ENCODE measurements at regions not wholly inside any gene's neighbourhood (a gene's known extent, or its start where the extent isn't known, plus 50 kb on each side); places are given as distances from the start of the nearest gene placed in this dataset.

DNA sequence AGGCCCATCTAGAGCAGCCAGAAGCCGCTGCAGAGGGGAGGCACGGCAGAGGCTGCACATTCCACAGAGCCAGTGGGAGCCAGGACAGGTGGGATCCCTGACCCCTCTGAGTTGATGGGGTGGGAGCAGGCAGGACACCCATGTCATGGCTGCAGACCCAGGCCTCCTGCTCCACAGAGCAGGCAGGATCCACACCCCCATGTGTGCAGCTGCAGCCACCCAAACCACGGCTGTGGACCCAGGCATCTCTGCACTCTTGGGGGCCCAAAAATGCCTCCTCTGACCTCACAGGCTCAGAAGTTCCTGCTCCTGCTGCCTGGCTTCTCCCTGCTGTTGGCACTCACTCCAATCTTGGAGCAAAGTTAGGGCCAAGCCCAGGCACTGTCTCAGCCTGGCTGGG lies 112.3 kb upstream of the TMEM18 start:
- DNase-seq (ENCODE audit: low read depth in 2 of 2): no peak

DNA sequence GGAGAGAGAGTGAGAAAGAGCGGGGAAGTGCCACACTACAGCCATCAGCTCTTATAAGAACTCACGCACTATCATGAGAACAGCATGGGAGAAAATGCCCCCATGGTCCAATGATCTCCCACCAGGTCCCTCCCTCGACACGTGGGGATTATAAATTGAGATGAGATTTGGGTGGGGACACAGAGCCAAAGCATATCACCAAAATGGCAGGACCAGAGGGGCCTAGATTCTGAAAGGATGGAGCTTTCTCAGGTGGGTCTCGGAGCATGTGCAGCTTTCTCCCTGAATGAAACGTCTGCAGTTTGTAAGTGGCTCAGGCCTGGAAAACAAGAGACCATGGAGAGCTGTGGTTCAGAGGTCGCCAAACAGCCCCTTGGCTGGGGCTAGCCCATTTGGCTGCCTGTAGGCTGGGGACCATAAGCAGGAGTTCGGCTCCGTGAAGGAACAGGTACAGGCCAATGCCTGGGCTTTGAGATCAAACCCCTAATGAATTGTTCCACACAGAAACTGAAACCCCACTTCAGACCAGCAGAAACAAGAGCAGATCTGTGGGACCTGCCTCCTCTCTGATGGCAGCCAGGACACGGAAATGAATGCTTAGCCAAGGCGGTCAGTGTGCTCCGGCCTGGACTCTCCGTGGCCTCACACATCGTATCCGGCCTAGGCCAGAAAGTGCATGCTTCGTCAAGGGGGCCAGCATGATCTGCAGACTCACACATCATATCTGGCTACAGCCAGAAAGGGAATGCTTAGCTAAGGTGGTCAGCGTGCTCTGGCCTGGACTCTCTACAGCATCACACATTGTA lies 111.2 kb upstream of the TMEM18 start:
- no peak for DNase-seq (ENCODE audit: low read depth in 2 of 2)

DNA sequence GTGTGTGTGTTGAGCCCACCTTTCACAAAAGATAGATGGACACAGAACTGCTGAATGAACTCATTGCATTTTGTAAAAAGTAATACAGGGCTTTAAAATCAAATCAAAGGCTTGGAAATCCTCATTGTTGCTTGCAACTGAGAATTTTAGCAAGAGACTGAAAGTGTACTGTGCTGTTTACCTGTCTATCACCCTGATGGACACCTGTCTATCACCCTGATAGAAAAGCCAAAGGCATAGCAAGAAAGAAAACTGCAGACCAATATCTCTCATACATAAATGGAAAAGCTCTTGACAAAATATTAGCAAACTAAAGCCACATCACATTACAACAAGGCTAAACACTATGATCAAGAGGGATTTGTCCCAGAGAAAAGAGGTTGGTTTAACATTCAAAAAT lies 107.5 kb upstream of the TMEM18 start:
- no peak for DNase-seq (ENCODE audit: low read depth in 2 of 2)

DNA sequence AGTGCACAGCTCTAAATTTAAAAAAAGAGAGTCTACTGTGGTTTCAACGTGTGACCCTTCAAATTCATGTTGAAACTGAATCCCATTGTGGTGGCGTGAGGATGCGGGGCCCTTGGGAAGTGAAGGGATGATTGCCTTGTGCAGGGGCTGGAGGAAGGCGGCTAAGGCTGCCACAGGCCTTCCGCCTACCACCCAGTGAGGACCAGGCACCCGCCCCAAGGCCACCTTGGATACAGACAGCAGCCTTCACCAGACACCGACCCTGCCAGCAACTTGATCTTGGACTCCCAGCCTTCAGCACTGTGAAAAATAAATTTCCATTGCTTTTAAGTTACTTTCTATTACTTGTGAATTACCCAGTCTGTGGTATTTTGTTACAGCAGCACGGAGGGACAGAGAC lies 103.4 kb upstream of the TMEM18 start:
- DNase-seq (ENCODE audit: low read depth in 2 of 2): no peak

DNA sequence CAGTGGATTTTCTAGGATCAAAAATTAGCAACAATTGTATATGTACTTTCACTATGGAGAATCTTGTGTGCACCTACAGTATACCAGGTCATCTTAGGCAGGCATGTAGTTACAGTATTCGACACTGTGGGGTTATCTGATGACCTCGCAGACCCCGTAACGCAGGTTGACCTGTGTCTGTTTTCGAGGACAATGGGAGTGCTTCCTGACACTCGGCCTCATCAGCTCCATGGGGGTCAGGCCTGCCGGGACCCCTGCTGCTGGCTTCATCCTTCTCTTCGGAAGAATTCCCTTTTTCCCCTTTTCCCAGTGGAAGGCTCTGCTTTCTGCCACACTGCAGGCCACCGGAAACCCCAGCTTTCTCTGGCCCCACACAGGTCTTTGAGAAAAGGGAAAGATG lies 102.8 kb upstream of the TMEM18 start:
- DNase-seq (ENCODE audit: low read depth in 2 of 2): no peak

DNA sequence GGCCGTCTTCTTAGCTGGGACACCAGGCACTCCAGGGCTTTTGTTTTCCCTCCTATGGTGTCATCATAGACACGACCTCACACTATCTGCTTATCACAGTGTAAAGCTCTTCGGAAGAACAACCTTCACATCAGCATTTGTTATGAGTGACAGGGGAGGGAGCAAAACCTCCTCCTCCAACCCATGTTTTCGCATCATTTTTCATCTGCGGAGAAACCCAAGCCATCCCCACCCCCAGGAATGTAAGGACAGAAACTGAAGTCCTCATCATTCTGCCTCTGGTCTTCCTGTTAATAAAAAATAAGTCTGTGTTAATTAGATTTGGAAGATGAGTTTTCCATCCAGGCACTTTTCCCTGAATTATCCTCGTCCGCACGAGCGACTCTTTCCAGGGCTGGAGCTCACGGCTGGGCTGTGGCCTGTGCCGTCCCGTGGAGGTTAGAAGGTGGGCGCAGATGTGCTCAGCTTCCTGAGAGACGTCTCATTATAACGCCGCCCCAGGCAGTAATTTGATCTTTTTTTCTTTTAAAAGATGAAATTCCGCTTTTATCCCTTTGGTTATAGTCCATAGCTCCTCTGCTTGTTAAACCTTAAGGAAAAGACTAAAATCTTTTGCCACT lies 101.6 kb upstream of the TMEM18 start:
- no peak for DNase-seq (ENCODE audit: low read depth in 2 of 2)

DNA sequence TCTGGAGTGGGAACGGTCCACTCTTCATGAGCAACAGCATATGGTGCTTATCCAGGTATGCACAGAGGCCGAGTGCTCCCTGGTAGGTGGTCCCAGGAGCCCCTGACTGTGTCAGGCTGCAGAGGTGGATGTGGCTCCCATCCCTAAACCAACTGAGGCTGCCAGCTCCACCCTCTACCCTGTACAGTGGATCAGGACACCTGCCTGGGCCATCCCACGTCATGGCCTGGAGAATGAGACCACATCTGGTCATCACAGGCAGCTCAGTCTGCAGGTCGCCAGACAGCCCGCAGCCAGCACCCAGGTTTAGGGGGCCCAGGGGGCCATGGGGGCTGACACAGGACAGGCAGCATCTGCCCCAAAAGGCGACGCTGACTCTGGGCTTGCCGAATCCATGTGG lies 100.3 kb upstream of the TMEM18 start:
- DNase-seq (ENCODE audit: low read depth in 2 of 2): no peak

DNA sequence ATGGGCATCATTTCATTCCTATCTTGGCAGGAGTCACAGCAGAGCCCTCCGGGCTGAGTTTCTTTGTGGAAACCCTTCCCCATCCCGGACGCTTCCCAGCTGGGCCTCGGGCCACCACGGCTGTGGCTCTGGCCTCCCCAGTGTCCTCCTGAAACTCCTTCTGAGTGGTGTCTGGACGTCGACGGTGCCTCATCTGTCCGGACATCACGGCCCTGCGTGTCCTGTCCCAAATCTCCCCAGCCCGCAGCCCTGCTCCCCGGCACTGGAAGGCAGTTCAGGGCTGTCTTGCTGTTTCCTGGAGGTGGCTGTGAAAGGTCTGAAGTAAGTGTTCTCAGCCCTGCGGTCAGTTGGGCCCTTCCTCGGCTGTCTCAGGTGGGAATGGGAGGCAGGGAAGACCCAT lies 99.8 kb upstream of the TMEM18 start:
- DNase-seq (ENCODE audit: low read depth in 2 of 2): no peak

DNA sequence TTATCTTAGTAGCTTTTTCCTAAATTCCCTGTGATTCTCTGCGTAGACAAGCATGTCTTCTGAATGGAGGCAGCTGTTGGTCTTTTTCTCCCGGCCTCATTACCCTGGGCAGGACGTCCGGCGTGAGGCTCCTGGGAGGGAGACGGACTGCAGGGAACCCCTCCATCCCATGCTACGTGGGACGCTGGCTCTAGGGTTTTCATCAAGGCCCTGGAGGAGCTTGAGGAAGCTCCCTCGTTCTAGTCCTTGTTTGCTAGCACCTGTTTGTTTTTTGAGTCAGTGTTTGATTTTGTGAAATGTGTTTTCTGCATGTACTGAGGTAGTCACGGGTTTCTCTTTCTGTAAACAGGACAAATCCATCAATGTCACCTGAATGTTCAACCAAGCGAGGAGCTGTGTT lies 99.3 kb upstream of the TMEM18 start:
- DNase-seq (ENCODE audit: low read depth in 2 of 2): no peak

DNA sequence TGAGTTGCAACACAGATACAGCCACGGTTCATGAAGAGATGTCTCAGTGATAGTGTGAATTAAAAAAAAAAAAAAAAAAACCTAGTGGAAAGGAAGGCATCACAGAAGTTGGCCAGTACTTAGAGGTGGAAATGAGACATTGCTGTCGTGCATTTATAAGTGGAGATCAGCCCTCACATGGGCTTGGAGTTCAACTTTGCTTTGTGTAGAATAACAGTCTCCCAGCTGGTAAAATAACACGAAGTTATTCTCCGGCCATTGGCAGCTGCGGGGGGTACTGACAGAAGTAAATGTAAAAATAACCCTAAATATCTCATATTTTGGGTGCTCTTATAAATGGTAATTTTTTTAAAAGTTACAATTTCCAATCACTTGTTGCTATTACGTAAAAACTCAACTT lies 98.8 kb upstream of the TMEM18 start:
- DNase-seq (ENCODE audit: low read depth in 2 of 2): no peak

DNA sequence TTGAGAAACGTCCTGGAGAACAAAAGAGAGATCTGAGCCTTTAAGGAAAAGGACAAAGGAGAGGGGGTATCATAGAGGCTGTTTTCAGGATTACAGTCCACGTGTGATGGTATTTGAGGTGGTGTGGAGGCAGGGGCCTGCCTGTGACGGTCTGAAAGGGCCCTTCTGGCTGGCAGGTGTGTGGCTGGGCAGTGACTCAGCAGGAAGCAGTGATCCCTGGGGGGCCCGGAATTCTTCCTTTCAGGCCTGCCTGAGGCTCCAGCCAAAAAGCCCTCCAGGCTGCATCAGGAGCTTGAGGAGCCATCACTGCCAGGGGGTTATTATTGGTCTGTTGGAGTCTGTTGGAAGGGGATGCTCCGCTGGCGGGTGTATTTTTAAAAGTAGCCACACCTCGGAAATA lies 97.2 kb upstream of the TMEM18 start:
- DNase-seq (ENCODE audit: low read depth in 2 of 2): no peak

DNA sequence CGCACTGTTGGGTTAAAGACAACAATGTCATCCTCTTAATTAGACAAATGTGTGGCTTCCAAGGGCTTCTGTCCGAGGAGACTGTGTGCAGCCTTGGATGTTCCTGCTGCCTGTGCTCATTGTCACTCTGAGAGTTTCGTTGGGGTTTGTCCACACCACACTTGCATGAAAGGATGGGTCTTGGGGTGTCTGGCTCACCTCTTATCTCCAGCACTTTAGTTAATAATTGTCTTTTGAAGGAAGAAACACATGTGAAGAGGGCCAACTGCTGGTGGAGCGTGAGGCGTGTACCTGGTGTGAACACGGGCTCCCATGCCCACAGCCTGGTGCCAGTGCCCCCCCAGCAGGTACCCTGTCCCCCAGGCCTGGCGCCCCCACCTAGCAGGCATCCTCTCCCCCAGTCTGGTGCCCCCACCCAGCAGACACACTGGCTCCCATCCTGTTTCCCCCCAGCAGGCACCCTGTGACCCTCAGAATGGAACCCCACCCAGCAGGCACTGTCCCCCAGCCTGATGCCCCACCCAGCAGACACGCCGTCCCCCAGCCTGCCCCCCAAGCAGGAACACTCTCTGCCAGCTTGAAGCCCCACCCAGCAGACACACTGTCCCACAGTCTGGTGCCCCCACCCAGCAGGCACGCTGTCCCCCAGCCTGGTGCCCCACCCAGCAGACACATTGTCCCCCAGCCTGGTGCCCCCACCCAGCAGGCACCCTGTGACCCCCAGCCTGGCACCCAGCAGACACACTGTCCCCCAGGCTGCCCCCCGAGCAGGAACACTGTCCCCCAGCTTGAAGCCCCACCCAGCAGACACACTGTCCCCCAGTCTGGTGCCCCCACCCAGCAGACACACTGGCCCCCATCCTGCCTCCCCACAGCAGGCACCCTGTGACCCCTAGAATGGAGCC lies 96.3 kb upstream of the TMEM18 start:
- DNase-seq (ENCODE audit: low read depth in 2 of 2): no peak

DNA sequence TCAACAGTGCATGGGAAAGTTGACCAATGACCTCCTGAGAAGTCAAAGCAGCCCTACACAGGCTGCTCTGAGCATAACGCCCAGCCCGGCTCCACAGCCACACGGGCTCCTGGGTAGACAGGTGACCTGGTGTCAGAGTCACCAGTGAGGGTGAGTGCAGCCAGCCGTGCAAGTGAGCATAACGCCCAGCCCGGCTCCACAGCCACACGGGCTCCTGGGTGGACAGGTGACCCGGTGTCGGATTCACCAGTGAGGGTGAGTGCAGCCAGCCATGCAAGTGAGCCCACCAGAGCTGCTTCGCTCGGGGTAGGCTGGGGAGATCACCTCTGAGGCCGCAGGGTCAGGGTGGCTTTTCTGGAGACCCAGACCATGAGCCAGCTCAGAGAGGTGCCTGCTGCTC lies 94.3 kb upstream of the TMEM18 start:
- DNase-seq (ENCODE audit: low read depth in 2 of 2): no peak

DNA sequence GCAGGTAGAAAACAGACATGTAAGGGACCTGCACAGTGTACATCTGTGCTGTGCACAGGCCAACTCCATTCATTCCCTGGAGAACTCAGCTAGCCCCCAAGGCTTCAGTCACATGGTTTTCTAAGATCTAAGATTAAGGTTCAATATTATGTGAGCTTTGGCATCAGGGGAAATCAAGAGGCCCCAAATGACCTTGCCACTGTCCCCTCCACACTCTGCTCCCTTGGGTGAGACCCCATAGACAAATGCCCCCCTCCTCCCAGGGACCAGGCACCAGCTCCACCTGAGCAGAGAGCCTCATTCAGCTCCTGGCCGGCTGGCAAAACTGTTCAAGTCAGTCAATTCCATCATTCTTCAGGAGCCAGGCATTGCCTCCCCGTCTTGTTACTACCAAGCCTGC lies 93.6 kb upstream of the TMEM18 start:
- DNase-seq (ENCODE audit: low read depth in 2 of 2): no peak

DNA sequence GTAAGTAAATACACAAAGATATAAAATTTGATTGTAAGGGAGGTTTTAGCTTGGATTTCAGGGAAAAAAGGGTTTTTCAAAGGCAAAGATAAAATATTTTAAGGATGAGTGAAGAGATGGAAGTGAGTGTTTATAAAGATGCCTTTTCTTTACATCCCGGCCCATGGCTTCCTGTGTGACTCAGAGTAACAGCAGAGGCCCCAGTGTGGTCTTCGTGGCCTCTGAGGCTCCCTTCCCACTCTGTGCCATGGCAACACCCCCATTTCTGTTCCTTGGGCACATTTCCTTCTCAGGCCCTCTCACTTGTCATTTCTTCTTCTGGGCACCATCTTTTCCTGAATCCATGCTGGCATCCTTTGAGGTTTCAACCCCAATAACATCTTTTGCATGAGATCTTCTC lies 92.6 kb upstream of the TMEM18 start:
- DNase-seq (ENCODE audit: low read depth in 2 of 2): no peak

DNA sequence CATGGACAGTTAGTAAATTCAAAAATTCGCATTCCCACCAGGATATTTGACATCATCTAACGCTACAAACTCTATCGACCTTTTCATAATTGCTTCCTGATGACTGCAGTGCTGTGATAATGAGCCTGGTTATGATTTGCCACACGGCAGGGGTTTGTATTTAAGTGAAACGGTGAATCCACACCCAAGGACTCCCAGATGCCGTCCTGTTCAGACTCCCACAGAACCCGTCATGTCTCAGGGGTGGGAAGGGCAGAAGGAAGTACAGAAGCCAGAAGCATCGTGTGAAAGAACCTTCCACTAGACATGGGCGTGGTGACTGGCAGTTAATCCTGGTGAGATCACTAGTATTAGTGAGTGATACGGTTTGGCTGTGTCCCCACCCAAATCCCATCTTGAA lies 91.2 kb upstream of the TMEM18 start:
- DNase-seq (ENCODE audit: low read depth in 2 of 2): no peak

DNA sequence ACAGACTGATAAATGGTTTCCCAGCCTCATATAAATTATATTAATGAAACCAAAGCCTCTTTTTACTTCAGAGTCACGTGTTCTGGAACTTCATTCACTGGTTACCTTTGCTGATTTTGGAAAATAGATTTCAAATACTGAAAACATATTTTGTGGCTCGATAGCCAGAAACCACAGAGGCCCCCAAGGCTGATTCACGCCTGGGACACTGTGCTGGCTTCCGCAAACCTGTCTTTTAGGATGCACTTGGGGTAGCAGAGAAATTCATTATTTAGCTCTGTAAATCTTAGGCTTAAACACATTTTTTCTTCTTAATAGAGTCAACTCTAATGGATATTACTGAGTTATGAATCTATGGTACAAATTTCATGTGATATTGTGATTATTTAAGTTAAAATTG lies 90.7 kb upstream of the TMEM18 start:
- DNase-seq (ENCODE audit: low read depth in 2 of 2): no peak

DNA sequence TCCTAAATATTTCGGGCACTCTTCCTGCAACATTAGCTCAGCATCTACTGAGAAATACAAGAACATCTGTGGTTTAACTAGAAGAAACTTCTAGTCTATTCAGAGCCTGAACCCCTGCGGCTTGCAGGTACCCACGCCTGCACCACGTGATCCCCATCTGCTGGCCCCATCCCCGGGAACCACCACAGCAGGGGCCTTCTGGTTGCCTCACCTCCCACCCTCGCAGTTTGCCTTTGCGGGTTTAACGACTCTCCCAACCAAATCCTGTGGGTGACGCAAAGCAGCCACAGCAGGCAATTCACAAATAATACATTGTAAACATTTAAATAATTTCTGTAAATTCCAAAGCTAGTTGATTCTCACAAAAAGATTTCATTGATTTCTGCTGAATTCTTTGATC lies 90.2 kb upstream of the TMEM18 start:
- DNase-seq (ENCODE audit: low read depth in 2 of 2): peak; percentile 14 to 41

DNA sequence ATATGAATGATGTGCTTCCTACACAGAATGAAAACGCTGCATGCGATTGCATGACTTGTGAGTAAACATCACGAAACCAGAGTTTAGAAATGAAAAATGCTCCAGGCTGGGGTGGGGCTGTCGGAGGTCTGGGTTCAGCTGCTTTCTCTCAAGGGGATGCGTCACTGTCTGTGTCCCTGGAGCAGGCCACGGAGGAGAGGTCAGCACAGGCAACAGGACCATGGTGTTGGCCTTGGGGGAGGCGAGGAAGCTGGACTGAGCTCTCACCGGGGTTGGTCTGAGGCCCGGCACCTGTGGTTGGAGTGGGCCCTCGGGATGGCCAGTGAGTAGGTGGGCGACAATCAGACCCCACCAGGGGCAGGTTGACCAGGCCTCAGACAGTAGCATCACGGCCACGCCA lies 89.0 kb upstream of the TMEM18 start:
- no peak for DNase-seq (ENCODE audit: low read depth in 2 of 2)

DNA sequence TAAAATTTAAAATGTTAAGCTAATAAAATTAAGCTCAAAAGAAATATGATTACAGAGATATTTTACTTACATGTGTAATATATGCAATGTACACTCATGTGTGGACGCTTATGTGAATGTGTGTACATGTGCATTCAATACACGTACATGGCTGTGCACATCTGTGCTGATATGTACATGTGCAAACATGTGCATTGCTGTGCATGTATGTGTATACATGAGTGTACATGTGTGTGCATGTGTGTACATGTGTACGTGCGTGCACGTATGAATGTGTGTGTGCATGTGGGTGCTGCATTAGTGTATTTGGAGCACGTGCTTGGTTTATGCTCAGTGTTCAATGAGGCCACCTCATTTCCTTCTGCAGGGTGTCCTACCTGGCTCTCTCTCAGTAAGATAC lies 88.2 kb upstream of the TMEM18 start:
- DNase-seq (ENCODE audit: low read depth in 2 of 2): no peak

DNA sequence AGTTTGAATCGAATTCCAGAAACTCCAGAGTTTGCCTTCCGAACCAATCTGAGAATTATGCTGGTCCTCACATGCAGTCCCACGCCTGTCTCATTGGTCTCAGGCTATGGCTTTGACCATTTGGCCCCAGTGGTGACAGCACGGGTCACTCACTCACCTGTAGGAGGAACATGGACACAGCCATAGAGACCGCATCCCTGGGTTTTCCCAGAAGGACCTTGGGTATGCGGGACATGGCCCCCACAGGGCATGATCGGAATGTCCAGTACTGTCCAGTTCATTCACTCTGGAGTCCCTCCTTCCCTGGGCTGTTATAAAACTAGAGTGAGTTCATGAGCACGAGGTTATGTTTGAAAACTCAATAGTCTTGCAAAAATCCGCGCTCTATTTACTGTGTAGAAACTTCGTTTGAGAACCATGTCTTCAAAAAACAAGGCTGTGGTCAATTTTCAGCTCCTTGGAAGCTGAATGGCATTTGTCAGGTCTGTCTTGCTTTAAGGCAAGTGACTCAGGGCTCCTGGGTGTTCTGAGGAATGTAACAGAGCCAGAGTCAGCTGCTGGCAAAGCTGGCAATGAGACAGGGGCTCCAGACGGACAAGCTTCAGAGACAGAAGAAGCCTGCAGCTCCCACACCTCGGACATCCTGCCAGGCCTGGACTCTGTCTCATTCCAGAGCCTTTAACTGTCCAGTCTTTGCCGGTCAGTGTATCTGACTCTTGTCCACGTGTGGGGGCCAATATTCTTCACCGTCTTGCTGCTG lies 86.7 kb upstream of the TMEM18 start:
- no peak for DNase-seq (ENCODE audit: low read depth in 2 of 2)

DNA sequence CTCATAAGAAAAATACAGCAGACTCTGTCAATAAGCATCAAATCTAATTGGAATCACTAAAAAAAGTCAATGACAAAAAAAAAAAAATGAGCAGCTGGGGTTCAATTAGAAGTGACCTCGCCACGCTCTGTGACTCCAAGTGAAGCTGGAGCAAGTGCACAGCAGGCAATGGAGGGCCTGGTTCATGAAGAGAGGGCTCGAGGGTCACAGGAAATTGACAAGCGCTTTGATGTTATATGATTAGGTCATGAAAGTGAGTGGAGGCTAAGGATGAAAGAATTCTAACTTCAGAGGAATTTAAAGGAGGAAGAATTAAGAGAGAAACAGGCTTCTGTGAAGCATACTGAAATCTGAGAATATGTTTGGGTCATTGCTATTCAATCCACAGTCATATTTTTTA lies 85.4 kb upstream of the TMEM18 start:
- no peak for DNase-seq (ENCODE audit: low read depth in 2 of 2)
